Osteocyte (in vitro differentiated cells): ENCODE measurements at regions not wholly inside any gene's neighbourhood (a gene's known extent, or its start where the extent isn't known, plus 50 kb on each side); places are given as distances from the start of the nearest gene placed in this dataset.
"Not testable (repeated sequence)": the region's sequence is repeated elsewhere in the genome, so short reads cannot be mapped to it uniquely, and the experiment has no call there.

Source experiments
- DNase-seq: peaks from one replicate; pipeline ENCODE4 v3.0.0; 2021; ENCODE audit warnings: mixed read lengths; ENCODE audit not compliant: unreplicated experiment; ENCODE audit errors: extremely low spot score
- H3K27ac Mint-ChIP-seq: one replicate; pipeline ENCODE4 v1.8.0; 2021; ENCODE audit warnings: mild to moderate bottlenecking, mixed read lengths; ENCODE audit not compliant: unreplicated experiment
- H3K27me3 Mint-ChIP-seq: one replicate; pipeline ENCODE4 v1.8.0; 2021; ENCODE audit warnings: mixed read lengths; ENCODE audit not compliant: unreplicated experiment
- H3K36me3 Mint-ChIP-seq: one replicate; pipeline ENCODE4 v1.8.0; 2021; ENCODE audit warnings: mixed read lengths; ENCODE audit not compliant: unreplicated experiment
- H3K4me1 Mint-ChIP-seq: one replicate; pipeline ENCODE4 v1.8.0; 2021; ENCODE audit warnings: mixed read lengths; ENCODE audit not compliant: unreplicated experiment
- H3K4me3 Mint-ChIP-seq: one replicate; pipeline ENCODE4 v1.8.0; 2021; ENCODE audit warnings: mild to moderate bottlenecking, moderate library complexity, mixed read lengths; ENCODE audit not compliant: unreplicated experiment
- H3K9me3 Mint-ChIP-seq: one replicate; pipeline ENCODE4 v1.8.0; 2021; ENCODE audit warnings: mixed read lengths; ENCODE audit not compliant: unreplicated experiment
- CTCF ChIP-seq: fragments of 200-600 bp; sonication (generic); IDR thresholded peaks from 2 replicates; pipeline ENCODE4 v1.5.0; 2021; ENCODE audit warnings: antibody characterized with exemption, mild to moderate bottlenecking, moderate library complexity

DNA sequence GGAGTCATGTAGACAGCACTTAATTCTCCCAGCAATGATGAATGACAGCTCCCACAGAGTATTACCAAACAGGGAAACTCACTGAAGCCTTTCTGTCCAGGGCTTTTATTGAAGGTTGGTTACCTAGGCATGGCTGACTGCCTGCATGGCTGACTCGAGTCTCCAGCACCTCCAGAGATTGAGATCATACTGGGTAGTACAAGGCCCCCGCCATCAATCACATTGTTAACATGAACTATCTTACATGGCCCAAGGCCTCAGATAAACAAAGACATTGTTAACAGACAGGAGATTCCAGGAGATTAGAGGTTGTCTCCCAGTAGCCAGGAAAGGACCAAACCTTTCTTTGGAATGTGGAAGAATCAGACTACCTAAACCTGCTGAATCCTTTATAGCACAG lies 128.3 kb upstream of the LSM14A start:
- DNase-seq: no peak
- H3K4me3 Mint-ChIP-seq: no peak overlapping the region
- no peaks in the 10 kb centered on the region for H3K27me3 Mint-ChIP-seq
- no peaks in the 10 kb centered on the region for H3K36me3 Mint-ChIP-seq
- no peaks in the 10 kb centered on the region for H3K4me1 Mint-ChIP-seq
- H3K27ac Mint-ChIP-seq: no peak overlapping the region
- H3K9me3 Mint-ChIP-seq: no peaks in the 10 kb centered on the region
- no peak for TF ChIP-seq CTCF

- DNase-seq: no peak
- no peaks in the 10 kb centered on the region for H3K4me1 Mint-ChIP-seq
- H3K9me3 Mint-ChIP-seq: no peaks in the 10 kb centered on the region
- TF ChIP-seq CTCF: no peak
- no peak overlapping the region for H3K4me3 Mint-ChIP-seq
- no peaks in the 10 kb centered on the region for H3K36me3 Mint-ChIP-seq
- peaks cover 4% of the 10 kb centered on the region for H3K27me3 Mint-ChIP-seq
- no peak overlapping the region for H3K27ac Mint-ChIP-seq
Measured at GRCh38 chr19:34049944-34050343, 122.4 kb upstream of the LSM14A start.

GRCh38 chr19:34050430-34050829 lies 121.9 kb upstream of the LSM14A start:
- H3K9me3 Mint-ChIP-seq, H3K27me3 Mint-ChIP-seq, H3K27ac Mint-ChIP-seq, H3K4me1 Mint-ChIP-seq, DNase-seq, H3K36me3 Mint-ChIP-seq, H3K4me3 Mint-ChIP-seq: not testable (repeated sequence)

DNA sequence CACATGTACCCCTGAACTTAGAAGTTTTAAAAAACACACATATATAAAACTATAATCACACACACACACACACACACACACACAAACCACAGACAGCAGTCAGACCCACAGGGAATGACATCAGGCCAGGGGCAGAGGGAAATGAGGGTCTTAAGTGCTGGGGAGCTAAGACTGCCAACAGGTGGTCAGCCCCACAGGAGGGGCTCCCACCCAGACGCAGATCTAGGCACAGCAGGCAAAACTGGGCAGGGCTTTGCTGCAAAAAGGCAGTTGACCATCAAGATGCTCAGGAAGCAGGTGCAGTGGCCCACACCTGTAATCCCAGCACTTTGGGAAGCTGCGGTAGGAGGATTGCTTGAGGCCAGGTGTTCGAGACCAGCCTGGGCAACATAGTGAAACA lies 121.0 kb upstream of the LSM14A start:
- DNase-seq: no peak
- Mint-ChIP-seq H3K4me1 (no peaks in the 10 kb centered on the region), H3K27ac (no peak overlapping the region), H3K9me3 (no peaks in the 10 kb centered on the region), H3K4me3 (no peak overlapping the region), H3K36me3 (no peaks in the 10 kb centered on the region), H3K27me3 (peaks cover 4% of the 10 kb centered on the region)
- no peak for TF ChIP-seq CTCF

- Mint-ChIP-seq H3K27me3 (no peaks in the 10 kb centered on the region), H3K36me3 (no peaks in the 10 kb centered on the region), H3K9me3 (no peaks in the 10 kb centered on the region), H3K4me3 (no peak overlapping the region), H3K27ac (no peak overlapping the region), H3K4me1 (no peaks in the 10 kb centered on the region)
- TF ChIP-seq CTCF: no peak
- DNase-seq: no peak
Measured at GRCh38 chr19:34057155-34057554, 115.1 kb upstream of the LSM14A start.

DNA sequence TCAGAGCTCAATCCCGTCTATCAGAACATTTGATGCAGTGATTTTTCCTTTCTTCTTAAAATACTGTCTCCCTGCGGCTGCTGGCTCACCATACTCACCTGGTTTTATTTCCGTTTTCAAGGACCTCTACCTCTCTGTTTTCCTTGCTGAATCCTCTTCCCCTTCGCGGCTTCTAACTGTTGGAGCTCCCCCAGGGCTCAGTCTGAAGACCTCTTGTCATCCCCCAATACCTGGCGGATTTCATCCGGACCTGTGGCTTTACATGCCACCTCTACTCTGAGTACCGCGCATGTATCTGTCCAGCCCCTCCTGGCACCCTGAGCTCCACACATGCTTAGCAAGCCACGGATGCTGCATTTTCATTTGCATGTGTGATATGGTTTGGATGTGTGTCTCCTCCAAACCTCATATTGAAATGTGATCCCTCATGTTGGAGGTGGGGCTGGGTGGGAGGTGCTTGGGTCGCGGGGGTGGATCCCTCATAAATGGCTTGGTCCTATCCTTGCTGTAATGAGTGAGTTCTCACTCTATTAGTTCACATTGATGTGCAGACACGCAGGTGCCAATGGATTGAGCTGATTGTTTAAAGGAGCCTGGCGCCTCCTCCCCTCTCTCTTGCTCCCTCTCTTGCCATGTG lies 106.2 kb upstream of the LSM14A start:
- no peaks in the 10 kb centered on the region for H3K36me3 Mint-ChIP-seq
- H3K4me1 Mint-ChIP-seq: peaks cover 2% of the 10 kb centered on the region
- no peak overlapping the region for H3K4me3 Mint-ChIP-seq
- H3K9me3 Mint-ChIP-seq: no peaks in the 10 kb centered on the region
- no peak for DNase-seq
- no peak for TF ChIP-seq CTCF
- no peak overlapping the region for H3K27ac Mint-ChIP-seq
- no peaks in the 10 kb centered on the region for H3K27me3 Mint-ChIP-seq
